K562 (cell line): ENCODE measurements at regions not wholly inside any gene's neighbourhood (a gene's known extent, or its start where the extent isn't known, plus 50 kb on each side); places are given as distances from the start of the nearest gene placed in this dataset.

ENCODE experiments used
- ATAC-seq: fragments of 200-7000 bp; cut with Tn5 transposase; 3 replicates; pipeline ENCODE4 v1.9.1; 2020; ENCODE audit warnings: moderate library complexity
- BruUV-seq: library from RNA; stranded (reverse); fragments of 400-500 nt; replicated peaks from 2 replicates; lab custom pipeline; 2021; lab: Mats Ljungman, UMichigan
- CTCF ChIA-PET: fragments of 300-600 bp; formaldehyde crosslinking; extraction: SDS; loops from one replicate; lab custom pipeline; 2021; ENCODE audit warnings: low intra/inter-chr PET ratio; lab: Yijun Ruan, JAX
- POLR2A ChIA-PET: fragments of 300-600, 350-650 bp; sonication (Branson Sonifier 250); formaldehyde crosslinking; extraction: SDS; loops from one replicate; lab custom pipeline; 2021; ENCODE audit warnings: antibody characterized with exemption, inconsistent platforms; lab: Yijun Ruan, JAX
- DNase-seq, 4 experiments: peaks; one replicate each; pipeline versions ENCODE4 v3.0.0 to v3.0.0-alpha.2; 2011 to 2018; ENCODE audit warnings: low spot score in 3 of 4, mixed read lengths in 3 of 4; ENCODE audit errors: extremely low read depth in 1 of 4
- FAIRE-seq: peaks from 2 replicates; lab custom pipeline; 2011; peaks lifted over from hg19 to GRCh38; lab: Jason Lieb, UNC
- H2AFZ ChIP-seq: 2 replicates; pipeline ENCODE4 v1.6.0; 2011; ENCODE audit warnings: low read depth, low read length, control low read depth, inconsistent platforms
- H3K27ac ChIP-seq: fragments of 200-600 bp; 3 replicates; pipeline ENCODE4 v1.8.0; 2011; ENCODE audit warnings: low read depth, mild to moderate bottlenecking, control low read depth, inconsistent platforms, low read length, moderate library complexity, mixed read lengths; ENCODE audit errors: extremely low read depth
- H3K27me3 ChIP-seq, 2 experiments: fragments of 300-600 bp in 1 of 2; 2 replicates in 1 of 2; 3 replicates in 1 of 2; pipeline versions ENCODE4 v1.6.0 to v1.8.0; 2011; ENCODE audit warnings: inconsistent platforms in 2 of 2, low read length in 2 of 2, mild to moderate bottlenecking in 1 of 2, mixed read lengths in 1 of 2, moderate library complexity in 1 of 2; ENCODE audit not compliant: control insufficient read depth in 2 of 2, insufficient read depth in 2 of 2
- H3K36me3 ChIP-seq: fragments of 300-600 bp; 3 replicates; pipeline ENCODE4 v1.8.0; 2011; ENCODE audit warnings: mild to moderate bottlenecking, low read length, inconsistent platforms; ENCODE audit not compliant: control insufficient read depth, insufficient read depth
- H3K4me1 ChIP-seq, 2 experiments: fragments of 200-600 bp in 1 of 2; replicated peaks in 1 of 2; 2 replicates in 1 of 2; 3 replicates in 1 of 2; pipeline versions ENCODE4 v1.5.1 to v1.8.0; 2011; ENCODE audit warnings: inconsistent platforms in 2 of 2, low read length in 2 of 2, mild to moderate bottlenecking in 1 of 2, mixed read lengths in 1 of 2, moderate library complexity in 1 of 2; ENCODE audit not compliant: control insufficient read depth in 2 of 2, insufficient read depth in 2 of 2
- H3K4me2 ChIP-seq: 2 replicates; pipeline ENCODE4 v1.6.1; 2011; ENCODE audit warnings: low read length, control low read depth, inconsistent platforms, mixed read lengths; ENCODE audit not compliant: insufficient read depth
- H3K4me3 ChIP-seq: fragments of 200-600 bp; sonication (generic), shearing (Covaris generic); 2 replicates; pipeline ENCODE4 v1.5.1; 2016; ENCODE audit warnings: control low read depth, inconsistent platforms
- H3K79me2 ChIP-seq: fragments of 200-600 bp; 3 replicates; pipeline ENCODE4 v1.8.0; 2011; ENCODE audit warnings: low read length, inconsistent platforms; ENCODE audit not compliant: control insufficient read depth, insufficient read depth
- H3K9ac ChIP-seq, 2 experiments: 2 replicates each; pipeline versions ENCODE4 v1.6.0 to v1.6.1; 2011; ENCODE audit warnings: low read depth in 2 of 2, low read length in 2 of 2, control low read depth in 1 of 2, inconsistent platforms in 1 of 2, mild to moderate bottlenecking in 1 of 2, mixed read lengths in 1 of 2; ENCODE audit not compliant: insufficient read depth in 1 of 2
- H3K9me1 ChIP-seq: one replicate; pipeline ENCODE4 v1.6.0; 2011; ENCODE audit warnings: inconsistent platforms, mild to moderate bottlenecking, low read length, moderate library complexity; ENCODE audit not compliant: control insufficient read depth, insufficient read depth
- H3K9me3 ChIP-seq: replicated peaks from 2 replicates; pipeline ENCODE4 v1.5.1; 2011; ENCODE audit warnings: low read depth, low read length, inconsistent platforms; ENCODE audit not compliant: control insufficient read depth, insufficient read depth
- H4K20me1 ChIP-seq: replicated peaks from 2 replicates; pipeline ENCODE4 v1.6.1; 2011; ENCODE audit warnings: low read length, inconsistent platforms, mixed read lengths; ENCODE audit not compliant: control insufficient read depth, insufficient read depth
- WGBS: fragments of 100-300 bp; shearing (Covaris generic); methylation state at CpG from one replicate; pipeline ENCODE4 v1.1.6; 2016; ENCODE audit warnings: low coverage, mixed read lengths; ENCODE audit not compliant: insufficient coverage; ENCODE audit errors: missing lambda C conversion rate; 5-methylcytosine and 5-hydroxymethylcytosine counted together
- in situ Hi-C: fragments of 300-500 bp; cut with MboI; formaldehyde crosslinking; loops from 4 replicates; pipeline ENCODE4 v1.15.0; 2018; ENCODE audit warnings: inconsistent platforms, mixed read lengths
- intact Hi-C: fragments of 100-400 bp; cut with micrococcal nuclease; formaldehyde crosslinking; loops from 2 replicates; pipeline ENCODE4 v1.14.2; 2022
- TF ChIP-seq, protein P1 (sequence below), 2 experiments: fragments of 450-650 bp in 1 of 2; sonication (generic) in 1 of 2; formaldehyde crosslinking in 1 of 2; IDR thresholded peaks; 2 replicates each; pipeline versions ENCODE4 v1.7.1 to v1.9.0; 2016 to 2022; ENCODE audit warnings: inconsistent platforms in 1 of 2, mild to moderate bottlenecking in 1 of 2, missing genetic modification reagents in 1 of 2
- TF ChIP-seq, protein P2 (sequence below): fragments of 450-650 bp; formaldehyde crosslinking; IDR thresholded peaks from 2 replicates; pipeline ENCODE4 v1.4.0; 2020; ENCODE audit warnings: mild to moderate bottlenecking, moderate library complexity

DNA sequence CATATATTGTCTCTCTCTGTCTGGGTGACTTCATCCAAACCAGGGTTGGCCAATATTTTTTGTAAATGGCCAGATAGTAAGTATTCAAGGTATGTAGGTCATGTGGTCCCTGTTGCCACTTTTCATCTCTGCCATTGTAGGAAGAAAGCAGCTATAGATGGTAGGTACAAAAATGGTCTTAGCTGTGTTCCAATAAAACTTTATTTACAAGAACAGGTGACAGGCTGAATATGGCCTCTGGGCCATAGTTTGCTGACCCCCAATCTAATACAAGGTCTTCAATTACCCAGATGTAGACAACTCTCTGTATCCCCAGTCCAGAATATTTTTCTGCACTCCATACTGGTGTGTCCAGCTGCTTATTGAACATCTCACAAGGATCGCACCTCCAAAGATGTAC, 166.2 kb upstream of the FZD8 start:
- FAIRE-seq (no peak), ATAC-seq (no peak), DNase-seq (no peak)
- no peak overlapping the region for H3K9ac ChIP-seq
- H3K4me1 ChIP-seq: no peaks in the 10 kb centered on the region
- ChIA-PET CTCF (no interaction called here), POLR2A (interaction anchor here (1.5 kb wide), 1 partner anchor 14 kb away, joined by 3 read pairs; no protein-coding TSS in a partner anchor)
- TF ChIP-seq, protein P1, sequence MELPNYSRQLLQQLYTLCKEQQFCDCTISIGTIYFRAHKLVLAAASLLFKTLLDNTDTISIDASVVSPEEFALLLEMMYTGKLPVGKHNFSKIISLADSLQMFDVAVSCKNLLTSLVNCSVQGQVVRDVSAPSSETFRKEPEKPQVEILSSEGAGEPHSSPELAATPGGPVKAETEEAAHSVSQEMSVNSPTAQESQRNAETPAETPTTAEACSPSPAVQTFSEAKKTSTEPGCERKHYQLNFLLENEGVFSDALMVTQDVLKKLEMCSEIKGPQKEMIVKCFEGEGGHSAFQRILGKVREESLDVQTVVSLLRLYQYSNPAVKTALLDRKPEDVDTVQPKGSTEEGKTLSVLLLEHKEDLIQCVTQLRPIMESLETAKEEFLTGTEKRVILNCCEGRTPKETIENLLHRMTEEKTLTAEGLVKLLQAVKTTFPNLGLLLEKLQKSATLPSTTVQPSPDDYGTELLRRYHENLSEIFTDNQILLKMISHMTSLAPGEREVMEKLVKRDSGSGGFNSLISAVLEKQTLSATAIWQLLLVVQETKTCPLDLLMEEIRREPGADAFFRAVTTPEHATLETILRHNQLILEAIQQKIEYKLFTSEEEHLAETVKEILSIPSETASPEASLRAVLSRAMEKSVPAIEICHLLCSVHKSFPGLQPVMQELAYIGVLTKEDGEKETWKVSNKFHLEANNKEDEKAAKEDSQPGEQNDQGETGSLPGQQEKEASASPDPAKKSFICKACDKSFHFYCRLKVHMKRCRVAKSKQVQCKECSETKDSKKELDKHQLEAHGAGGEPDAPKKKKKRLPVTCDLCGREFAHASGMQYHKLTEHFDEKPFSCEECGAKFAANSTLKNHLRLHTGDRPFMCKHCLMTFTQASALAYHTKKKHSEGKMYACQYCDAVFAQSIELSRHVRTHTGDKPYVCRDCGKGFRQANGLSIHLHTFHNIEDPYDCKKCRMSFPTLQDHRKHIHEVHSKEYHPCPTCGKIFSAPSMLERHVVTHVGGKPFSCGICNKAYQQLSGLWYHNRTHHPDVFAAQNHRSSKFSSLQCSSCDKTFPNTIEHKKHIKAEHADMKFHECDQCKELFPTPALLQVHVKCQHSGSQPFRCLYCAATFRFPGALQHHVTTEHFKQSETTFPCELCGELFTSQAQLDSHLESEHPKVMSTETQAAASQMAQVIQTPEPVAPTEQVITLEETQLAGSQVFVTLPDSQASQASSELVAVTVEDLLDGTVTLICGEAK (IDR thresholded peaks at IDR 0.05): peak; percentile 63
- TF ChIP-seq, protein P1 (CRISPR knock-in tag; IDR thresholded peaks at IDR 0.05): no peak
- TF ChIP-seq, protein P2, sequence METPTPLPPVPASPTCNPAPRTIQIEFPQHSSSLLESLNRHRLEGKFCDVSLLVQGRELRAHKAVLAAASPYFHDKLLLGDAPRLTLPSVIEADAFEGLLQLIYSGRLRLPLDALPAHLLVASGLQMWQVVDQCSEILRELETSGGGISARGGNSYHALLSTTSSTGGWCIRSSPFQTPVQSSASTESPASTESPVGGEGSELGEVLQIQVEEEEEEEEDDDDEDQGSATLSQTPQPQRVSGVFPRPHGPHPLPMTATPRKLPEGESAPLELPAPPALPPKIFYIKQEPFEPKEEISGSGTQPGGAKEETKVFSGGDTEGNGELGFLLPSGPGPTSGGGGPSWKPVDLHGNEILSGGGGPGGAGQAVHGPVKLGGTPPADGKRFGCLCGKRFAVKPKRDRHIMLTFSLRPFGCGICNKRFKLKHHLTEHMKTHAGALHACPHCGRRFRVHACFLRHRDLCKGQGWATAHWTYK: no peak
- H3K9me3 ChIP-seq: no peaks in the 10 kb centered on the region
- BruUV-seq: no TSS peak
- H3K9me1 ChIP-seq: no peaks in the 10 kb centered on the region
- H3K27me3 ChIP-seq: no peaks in the 10 kb centered on the region
- intact Hi-C loops: no loop called here
- H3K36me3 ChIP-seq: no peaks in the 10 kb centered on the region
- H2AFZ ChIP-seq: no peak overlapping the region
- 0% methylated on average over 1 of the region's 1 CpG for WGBS
- no peaks in the 10 kb centered on the region for H3K79me2 ChIP-seq
- H3K4me2 ChIP-seq: no peak overlapping the region
- no peak overlapping the region for H3K27ac ChIP-seq
- no peaks in the 10 kb centered on the region for H4K20me1 ChIP-seq
- H3K4me3 ChIP-seq: no peak overlapping the region
- in situ Hi-C loops: no loop called here
